ENCODE measurements at regions not wholly inside any gene's neighbourhood (a gene's known extent, or its start where the extent isn't known, plus 50 kb on each side); places are given as distances from the start of the nearest gene placed in this dataset.

DNA sequence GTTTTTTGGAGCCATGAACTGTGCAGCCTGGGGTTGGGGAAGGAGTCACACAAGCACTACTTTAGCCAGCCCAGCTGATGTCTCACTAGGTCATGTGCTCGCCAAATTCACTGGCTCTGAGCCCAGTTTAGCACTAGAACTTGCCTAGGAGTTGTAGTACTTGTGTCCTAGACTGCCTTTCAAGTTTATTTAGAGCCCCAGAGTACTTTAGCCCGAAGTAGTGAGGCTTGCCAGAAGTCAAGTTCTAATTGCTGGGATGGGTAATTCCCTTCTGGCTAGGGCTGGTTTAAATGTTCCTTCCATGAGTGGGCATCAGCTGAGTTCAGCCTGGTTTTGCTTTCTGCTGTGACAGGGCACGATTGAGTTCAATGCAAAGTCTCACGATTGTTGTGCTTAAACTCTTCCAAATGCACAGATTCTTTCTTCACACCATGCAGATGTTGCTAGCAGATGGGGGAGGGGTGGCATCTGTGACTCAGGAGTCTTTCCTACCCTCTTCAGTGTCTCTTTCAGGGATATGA is 228.2 kb upstream of the ZPLD1 start:
- no peak for DNase-seq (ENCODE audit: extremely low read depth, low read depth, low spot score)

GRCh38 chr3:102207151-102207571 is 227.7 kb upstream of the ZPLD1 start:
- no peak for DNase-seq (ENCODE audit: extremely low read depth, low read depth, low spot score)

- no peak for DNase-seq (ENCODE audit: extremely low read depth, low read depth, low spot score)
Observed at GRCh38 chr3:102215166-102215565, 219.6 kb upstream of the ZPLD1 start.

- DNase-seq (ENCODE audit: extremely low read depth, low read depth, low spot score): no peak
Observed at GRCh38 chr3:102223132-102223531, 211.7 kb upstream of the ZPLD1 start.

DNA sequence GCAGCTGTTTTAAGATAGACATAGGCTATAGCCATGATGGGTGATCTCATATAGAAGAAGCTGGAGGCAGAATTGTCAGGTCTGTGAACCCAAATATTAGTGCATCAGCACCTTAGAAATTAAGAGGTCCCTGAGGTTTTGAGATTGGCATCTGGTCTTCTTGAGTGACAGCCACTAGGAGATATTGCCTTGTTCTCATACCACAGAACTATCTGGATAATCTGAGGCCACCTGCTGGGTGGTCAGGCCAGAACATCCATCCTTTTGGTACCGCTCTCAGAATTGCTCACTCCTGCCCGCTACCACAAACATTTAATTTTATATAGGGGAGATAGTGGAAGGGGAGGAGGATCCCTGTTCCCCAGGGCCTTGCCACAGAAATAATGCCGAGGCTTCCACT is 210.6 kb upstream of the ZPLD1 start:
- DNase-seq (ENCODE audit: extremely low read depth, low read depth, low spot score): no peak

- no peak for DNase-seq (ENCODE audit: extremely low read depth, low read depth, low spot score)
Observed at GRCh38 chr3:102225005-102225404, 209.8 kb upstream of the ZPLD1 start.

GRCh38 chr3:102225407-102226132 is 209.2 kb upstream of the ZPLD1 start:
- peak; percentile 55 for DNase-seq (ENCODE audit: extremely low read depth, low read depth, low spot score)

DNA sequence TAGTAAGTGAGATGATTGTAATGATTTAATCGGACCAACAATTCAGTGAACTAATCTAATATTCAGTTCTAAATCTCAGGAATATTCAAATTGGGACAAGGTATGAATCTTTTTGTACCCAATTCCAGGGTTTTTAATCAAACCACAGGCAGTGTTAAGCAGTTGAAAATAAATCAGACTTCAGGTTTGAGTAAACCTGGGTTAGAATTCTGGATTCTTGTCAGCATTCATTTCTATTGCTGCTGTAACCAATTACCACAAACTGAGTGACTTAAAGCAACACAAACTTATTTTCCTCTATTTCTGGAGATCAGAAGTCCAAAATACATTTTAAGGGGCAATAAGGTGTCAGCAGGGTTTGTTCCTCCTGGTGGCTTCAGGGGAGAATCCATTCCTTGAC is 208.4 kb upstream of the ZPLD1 start:
- DNase-seq (ENCODE audit: extremely low read depth, low read depth, low spot score): no peak

GRCh38 chr3:102229062-102229655 is 205.7 kb upstream of the ZPLD1 start:
- DNase-seq (ENCODE audit: extremely low read depth, low read depth, low spot score): peak; percentile 74

- no peak for DNase-seq (ENCODE audit: extremely low read depth, low read depth, low spot score)
Observed at GRCh38 chr3:102230057-102230456, 204.8 kb upstream of the ZPLD1 start.

DNA sequence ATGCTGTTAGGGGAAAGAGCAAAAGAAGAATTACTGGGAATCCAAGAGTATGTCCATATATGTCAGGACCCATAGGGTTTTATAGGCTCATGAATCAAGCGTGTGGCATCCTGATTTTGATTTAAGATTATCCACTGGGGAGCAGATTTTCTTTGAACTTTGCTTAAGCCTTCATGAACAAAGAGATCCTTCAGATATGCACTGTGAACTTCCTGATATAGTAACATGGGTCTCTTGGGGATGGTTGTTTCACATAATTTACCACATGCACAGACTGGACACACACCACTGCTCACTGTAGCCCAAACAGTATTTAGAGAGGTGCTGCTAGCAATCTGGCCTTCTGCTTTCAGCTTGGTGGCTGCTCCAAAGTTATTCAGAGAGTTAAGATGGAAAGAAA is 200.9 kb upstream of the ZPLD1 start:
- no peak for DNase-seq (ENCODE audit: extremely low read depth, low read depth, low spot score)

GRCh38 chr3:102235679-102236078 is 199.1 kb upstream of the ZPLD1 start:
- no peak for DNase-seq (ENCODE audit: extremely low read depth, low read depth, low spot score)

DNA sequence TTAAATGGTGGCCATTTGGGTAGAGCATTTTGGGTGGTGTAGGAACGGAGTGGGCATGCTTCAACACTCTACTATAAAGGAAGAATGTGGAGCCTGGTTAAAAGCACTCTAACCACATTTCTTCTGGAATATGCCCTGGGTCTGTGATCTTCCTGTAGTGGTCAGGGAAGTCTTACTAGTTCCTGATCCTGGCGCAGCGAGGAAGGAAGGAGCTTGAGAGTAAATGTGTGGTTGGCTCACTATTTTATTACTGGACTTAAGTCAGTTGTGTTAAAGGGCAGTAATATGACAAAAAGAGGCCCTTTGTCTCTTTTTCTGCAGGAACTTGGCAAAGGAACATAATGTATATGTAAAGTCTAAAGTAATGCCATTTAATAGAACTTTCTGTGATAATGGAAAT is 197.6 kb upstream of the ZPLD1 start:
- DNase-seq (ENCODE audit: extremely low read depth, low read depth, low spot score): no peak

DNA sequence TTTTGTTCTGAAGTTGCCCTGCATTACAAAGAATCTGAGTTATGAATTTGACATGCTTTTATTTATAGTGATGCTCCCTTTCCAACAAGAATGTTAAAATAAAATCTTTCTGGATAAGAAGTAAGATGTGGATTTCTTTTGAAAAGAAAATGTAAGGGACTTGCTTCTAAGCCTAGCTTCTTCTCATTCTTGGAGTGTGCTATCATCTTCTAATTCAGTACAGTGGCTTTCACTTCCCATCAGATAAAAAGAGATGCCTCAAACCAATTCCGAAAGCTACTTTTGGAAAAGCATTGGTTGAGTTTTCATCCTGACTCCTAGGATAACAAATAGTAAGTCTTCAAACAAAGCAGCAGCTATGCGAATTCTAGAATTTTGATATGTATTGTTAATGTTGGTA is 197.0 kb upstream of the ZPLD1 start:
- no peak for DNase-seq (ENCODE audit: extremely low read depth, low read depth, low spot score)

DNA sequence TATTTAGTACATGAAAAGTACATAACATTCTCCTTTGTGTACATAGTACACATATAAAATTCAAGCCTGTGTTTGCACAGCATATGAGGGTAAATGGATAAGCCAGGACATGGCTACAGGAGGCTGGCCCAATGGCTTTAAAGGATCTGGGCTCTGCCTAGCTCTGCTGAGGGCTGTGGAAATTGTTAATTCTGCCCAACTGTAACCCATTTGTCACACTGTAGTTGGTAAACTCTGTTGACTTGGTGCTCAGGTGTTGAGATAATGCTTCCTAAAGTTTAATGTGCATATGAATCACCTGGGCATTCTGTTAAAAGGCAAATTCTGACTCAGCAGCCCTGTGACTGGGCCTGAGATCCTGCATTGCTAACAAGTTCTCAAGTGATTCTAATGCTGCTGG is 196.5 kb upstream of the ZPLD1 start:
- no peak for DNase-seq (ENCODE audit: extremely low read depth, low read depth, low spot score)

GRCh38 chr3:102240720-102241119 is 194.1 kb upstream of the ZPLD1 start:
- DNase-seq (ENCODE audit: extremely low read depth, low read depth, low spot score): no peak

DNA sequence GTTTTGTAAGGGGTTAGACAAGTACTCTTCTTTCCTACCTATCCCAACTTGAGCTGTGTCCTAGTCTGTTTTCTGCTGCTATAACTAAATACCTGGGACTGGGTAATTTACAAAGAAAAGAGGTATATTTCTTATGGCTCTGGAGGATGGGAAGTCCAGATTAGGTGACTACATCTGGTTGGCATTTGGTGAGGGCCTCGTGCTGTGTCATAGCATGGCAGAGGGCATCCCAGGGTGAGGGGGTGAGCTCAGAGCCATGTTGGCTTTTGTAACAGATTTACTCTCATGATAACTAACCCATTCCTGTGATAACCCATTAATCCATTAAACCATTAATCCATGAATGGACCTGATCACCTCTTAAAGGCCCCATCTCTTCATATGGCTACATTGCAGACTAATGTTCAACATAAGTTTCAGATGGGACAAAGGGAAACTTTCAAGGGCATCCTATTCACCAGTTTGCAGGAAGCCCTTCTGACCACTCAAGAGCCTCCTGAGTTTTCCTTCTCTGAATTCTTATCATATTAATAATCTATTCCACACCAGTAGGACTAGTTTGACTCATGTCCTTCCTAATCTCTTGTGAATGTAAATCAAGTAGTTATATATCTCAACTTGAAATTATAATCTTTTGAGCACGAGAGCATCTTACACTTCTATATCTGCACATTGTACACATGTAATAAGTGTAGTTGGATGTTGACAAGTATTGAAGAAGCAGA is 185.7 kb upstream of the ZPLD1 start:
- no peak for DNase-seq (ENCODE audit: extremely low read depth, low read depth, low spot score)

DNA sequence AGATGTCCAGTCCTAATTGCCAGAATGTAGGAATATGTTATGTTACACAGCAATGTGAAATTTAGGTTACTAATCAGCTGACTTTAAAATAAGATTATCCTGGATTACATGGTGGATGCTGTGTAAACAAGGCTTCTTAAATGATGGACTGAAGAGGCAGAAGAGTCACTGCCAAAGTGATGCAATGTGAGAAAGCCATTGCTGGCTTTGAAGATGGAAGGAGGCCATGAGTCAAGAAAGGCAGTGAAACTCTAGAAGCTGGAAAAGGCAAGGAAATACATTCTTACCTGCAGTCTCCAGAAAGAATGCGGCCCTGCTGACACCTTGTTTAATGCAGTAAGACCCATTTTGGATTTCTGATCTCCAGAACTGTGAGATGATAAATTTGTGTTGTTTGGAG is 179.1 kb upstream of the ZPLD1 start:
- DNase-seq (ENCODE audit: extremely low read depth, low read depth, low spot score): no peak

GRCh38 chr3:102258666-102259227 is 176.1 kb upstream of the ZPLD1 start:
- no peak for DNase-seq (ENCODE audit: extremely low read depth, low read depth, low spot score)

DNA sequence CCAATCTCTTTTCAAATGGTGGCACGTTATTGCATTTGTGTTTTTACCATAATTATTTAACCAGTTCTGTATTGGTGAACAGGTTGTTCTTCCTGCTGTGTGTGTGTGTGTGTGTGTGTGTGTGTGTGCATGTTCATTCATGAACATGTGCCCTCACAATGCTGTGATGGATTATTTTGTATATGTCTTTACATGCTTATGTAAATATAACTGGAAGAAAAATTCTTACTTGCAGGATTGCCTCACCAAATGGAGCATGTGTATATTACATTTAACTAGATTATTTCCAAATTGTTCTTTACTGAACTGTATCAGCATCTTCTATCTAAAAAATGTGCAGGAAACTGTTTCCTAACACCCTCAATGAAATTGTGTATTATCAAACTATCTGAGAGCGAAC is 175.2 kb upstream of the ZPLD1 start:
- no peak for DNase-seq (ENCODE audit: extremely low read depth, low read depth, low spot score)

DNA sequence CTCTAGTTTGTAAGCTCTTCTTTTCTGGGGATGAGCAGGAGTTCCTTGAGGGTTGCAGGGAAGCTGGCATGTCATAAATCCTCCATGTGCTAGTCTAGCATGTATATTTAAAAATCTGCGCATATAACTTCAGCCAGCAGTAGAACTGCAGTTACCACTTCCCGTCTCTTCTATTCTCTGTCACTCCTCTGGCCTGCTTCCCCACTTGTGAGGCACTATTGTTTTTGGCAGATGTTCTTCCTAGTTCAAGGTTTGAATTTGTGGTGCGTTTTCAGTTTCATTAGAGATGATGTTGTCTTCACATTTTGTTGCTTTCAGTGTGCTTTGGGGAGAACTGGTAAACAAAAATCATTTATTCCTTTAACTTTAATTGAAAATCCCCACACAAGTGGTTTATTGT is 169.1 kb upstream of the ZPLD1 start:
- DNase-seq (ENCODE audit: extremely low read depth, low read depth, low spot score): no peak

DNA sequence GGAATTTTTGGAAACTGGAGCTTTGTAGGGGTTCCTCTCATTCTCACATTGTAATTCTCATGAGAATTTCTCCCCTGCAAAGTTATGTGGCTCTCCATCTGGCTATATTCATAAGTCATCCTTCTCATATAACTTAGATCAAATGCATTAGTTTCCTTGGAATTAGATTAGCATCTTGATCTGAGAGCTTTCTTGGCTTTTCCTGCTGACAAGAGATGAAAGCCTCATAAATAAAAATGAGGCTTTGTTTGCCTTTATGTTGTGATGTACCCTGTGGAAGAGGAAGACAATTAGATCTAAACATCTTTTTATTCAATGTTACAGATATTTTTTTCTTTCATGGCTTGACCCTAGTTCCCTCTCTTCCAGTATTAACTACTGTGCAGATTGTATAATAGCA is 165.4 kb upstream of the ZPLD1 start:
- no peak for DNase-seq (ENCODE audit: extremely low read depth, low read depth, low spot score)

All from glomerular endothelial cell (primary cell).